ENCODE measurements at regions not wholly inside any gene's neighbourhood (a gene's known extent, or its start where the extent isn't known, plus 50 kb on each side); places are given as distances from the start of the nearest gene placed in this dataset.

DNA sequence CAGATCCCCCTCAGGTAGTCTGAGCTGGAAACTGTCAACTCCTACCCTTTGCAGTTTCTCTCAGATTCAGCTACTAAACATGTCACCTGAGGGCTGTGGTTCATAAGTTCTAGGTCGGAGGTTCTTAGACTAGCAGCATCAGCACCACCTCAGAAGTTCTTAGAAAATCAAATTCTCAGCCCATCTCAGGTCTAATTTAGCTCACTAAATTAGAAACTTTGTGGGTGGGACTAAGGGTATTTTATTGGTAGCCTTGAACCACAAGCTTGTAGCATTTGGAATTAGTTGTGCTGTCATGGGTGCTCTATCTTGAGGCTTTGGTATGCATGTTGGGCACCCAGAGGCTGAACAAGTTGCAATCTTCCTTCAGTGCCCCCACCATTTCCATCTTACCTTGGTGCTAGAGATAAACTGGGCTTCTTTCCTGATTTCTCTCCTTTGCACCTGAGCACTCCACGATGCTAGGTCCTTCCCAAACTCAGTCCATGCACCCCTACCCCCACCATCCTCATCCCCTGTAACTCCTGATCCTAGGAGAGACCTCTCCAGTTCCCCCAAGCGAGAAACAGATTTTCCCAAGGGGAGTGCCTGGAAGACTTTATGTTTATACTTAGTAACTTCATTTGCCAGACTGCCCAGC, 54.2 kb downstream of the S1PR1 start:
- DNase-seq: no peak

DNA sequence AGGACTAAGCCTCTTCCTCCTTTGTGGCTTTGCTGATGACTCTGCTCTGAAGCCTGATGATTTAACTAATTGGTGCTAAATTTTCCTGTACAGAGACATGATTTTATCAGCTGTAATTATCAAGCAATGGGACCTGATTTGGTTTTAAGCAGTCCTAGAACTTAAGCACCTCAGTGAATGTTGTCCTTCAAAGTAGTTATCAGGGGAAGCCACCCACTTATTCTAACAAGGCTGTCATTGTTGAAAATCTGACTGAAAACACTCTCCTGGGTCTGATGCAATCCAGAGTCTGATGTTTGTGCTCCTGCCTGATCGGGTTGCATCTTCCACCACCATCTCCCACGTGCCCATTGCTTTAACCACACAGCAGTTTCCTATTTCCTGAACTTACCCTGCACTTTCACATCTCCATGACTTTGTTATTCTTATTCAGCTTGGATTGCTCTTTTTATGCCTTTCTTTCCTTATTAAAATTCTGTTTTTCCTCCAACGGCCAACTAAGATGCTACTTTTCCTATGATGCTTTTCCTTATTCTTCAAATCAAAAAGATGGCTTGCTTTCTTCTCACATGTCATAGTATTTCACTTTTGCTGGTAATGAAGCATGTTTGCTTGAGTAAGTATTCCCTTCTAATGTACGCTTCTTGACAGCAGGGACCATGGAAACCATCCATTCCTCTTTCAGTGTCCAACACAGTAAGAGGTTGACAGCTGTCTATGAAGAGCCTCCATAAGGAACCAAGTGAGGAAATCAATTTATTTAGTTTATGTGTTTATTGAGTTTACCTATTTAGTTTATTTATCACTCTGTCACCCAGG, 55.0 kb downstream of the S1PR1 start:
- DNase-seq: peak in 1 of 56 donors; percentile 3

DNA sequence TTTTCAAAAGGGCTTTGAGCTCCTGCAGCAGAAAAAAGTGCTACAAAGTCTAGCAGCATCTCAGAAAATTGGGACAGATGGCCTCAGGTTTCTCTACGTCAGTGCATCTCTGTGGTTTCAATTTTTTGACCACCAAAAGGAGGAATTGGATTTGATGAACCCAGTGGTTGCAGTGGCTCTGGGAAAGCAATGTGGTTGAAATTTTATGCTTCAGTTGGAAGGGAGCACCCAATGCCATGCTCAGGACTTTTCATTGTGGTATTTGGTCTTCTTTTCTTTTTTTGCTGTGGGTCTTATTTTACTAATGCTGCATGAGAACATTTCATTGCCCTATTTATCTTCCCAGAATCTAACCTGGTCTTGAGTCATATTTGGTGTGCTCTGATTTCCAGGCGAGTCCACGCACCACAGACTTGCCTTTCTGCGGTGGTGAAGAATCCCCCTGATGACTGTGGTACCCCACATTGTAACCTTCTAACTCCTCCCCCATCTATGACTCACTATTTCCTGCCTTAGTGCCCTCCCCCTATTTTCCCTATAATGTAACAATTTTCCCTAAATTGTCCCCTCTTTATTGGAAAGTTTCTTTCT, 56.7 kb downstream of the S1PR1 start:
- no peak for DNase-seq

DNA sequence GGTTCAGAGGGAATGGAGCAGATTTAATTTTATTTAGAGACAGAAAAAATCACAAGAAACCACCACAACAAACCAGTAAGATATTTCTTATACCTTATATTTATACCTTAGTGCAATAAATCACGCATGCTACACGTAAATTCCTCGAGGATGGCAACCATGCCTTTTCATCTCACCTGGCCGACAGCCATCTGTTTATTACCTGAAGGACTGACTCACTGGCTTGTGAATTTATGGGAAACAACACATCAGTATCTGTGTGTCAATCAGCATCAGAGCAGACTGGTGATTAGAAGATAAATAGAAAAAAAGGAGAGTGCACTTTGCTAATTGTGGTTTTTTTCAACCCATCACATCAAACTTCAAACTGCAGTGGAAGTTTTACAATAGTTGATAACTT, 58.4 kb downstream of the S1PR1 start:
- DNase-seq: no peak

DNA sequence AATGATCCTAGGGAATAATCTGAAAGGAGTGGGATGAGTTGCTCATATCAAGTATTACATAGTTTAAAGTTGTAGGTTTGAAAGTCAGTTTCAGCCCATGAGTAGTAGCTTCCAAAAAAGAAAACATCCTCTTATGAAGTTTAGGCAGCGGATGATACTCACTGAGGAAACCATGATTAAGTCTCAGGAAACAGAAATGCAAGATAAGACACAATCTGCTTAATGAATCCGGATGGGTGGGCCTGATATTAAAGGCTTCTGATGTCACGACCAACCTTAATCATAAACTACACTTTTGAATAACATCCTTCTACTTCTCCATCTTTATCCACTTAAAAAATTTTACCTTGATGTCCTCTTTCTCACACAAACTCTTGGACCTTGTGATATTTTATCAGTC, 61.8 kb downstream of the S1PR1 start:
- DNase-seq: no peak

DNA sequence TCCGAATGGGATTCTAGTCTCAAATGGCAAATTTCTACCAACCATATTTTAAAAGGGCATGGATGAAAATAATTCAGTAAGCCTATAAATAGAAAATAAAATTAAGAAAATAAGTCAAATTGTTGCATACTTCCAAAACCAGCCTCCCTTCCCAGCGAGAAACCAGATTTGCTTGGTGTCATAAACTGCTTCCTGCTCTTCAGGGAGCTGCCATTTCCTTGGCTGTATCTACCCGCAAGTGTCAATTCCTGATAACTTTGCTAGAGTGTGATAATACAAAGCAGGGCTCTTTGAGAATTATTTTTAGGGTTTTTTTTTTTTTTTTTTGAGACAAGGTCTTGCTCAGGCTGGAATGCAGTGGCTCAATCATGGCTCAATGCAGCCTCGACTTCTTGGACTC, 62.3 kb downstream of the S1PR1 start:
- no peak for DNase-seq

DNA sequence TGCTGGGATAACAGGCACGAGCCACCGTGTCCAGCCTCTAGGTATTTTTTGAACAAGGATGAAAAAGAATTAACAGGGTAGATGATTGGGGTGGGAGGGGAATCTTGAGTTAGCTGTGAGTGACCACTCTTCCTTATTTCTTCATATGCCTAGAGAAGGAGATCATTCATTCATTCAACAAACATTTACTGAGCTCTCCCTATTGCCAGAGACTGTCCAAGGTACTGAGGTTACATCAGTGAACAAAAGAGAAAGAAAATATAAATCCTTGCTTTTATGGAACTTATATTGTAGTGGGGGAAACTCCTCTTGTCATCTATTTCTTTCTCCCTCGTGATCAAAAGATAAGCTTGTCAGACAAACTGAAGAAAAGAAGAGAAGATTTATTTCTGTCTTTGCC, 62.9 kb downstream of the S1PR1 start:
- no peak for DNase-seq

DNA sequence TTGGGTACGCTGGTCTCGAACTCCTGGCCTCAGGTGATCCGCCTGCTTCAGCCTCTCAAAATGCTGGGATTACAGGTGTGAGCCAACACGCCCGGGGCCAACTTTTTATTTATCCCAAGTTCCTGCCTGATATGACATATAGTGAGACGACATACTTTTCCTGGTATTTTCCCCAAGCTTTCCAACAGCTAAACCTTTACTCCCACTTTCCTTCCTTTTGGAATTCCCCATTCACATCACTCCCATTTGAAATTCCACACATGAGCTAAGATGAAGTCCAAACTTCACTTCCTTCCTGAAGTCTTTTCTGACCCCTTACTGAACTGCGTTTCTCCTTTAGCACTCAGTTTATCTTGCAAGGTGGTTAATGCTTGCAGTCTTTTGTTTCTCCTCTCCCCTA, 64.1 kb downstream of the S1PR1 start:
- no peak for DNase-seq

DNA sequence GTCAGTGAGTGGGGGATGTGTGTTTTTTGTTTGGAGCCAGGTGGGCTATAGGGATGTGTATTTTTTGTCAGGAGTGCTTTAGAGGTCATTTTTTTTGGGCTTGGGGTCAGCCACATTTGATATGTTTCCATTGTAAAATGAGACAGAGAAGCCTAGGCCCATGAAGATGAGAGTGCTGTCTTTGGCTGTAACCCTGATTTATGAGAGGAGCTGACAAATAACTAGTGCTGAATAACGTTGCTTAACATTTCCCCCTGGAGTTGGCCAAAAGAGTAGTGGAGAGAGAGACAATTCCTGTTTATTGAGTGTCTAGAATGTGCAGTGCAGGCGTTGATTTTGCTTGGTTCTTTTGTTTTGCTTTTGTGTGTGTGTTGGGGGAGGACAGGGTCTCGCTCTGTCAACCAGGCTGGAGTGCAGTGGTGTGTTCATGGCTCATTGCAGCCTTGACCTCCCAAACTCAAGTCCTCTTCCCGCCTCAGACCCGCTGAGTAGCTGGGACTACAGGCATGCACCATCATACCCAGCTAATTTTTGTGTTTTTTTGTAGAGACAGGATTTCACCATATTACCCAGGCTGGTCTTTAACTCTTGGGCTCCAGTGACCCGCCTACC, 64.7 kb downstream of the S1PR1 start:
- DNase-seq: no peak

DNA sequence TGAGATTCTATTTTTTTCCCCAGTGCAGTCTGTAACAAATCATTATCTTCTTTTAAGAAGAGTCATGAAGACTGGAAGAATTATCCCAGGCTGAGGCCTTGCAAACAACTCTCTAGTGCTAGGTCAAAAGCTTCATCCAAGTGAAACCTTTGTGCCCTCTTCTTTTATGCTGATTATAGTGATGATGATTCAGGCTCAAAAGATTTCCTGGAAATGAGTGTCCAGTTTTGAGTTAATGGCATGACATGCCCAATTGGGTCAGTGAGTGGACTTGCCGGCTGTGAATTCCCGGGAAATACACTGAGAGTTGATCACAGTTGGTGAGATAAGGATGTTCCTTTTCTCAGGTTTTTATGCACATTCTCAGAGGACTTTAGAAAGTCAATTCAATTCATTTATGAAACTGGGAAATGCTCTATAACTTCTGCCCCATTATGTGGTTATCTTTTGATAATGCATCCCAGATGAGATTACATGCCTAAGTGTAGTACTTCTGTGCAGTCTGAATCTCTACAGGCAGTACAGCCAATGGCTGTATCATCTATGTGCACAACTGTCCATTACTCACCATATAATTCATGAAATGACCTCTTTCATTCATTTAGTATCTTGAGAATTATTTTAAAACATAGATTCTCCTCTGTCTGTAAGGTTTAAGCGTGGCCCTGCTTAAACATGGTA, 66.2 kb downstream of the S1PR1 start:
- DNase-seq: no peak

DNA sequence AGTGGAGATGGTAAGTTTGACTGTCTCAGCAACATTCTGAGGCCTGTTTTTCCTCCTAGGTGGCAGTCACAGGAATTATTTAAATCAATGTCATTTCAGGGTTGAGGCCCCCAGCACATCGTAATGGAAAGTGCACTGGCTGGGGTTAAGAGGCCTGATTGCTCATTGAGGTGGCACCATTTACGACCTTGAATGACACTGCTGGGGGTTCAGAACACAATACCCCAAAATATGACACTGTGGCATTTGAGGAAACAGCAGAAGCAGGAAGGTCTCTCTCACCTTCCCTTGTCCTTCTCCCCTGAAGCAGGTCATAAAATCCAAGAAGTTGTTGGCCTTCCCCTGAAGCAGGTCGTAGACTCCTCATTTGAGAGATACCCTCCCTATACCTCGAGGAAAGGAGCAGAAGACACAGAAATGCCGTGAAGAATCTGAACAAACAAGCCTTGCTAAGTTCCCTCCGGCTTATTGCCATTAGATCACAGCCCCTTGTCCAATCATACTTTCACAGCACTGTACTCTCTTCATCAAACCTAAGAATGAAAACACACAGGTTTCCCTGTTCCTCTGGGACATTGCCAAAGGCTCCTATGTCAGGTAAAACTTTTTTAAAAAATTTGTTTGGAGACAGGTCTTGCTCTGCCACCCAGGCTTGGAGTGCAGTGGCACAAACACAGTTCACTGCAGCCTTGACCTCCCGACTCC, 71.3 kb downstream of the S1PR1 start:
- no peak for DNase-seq

DNA sequence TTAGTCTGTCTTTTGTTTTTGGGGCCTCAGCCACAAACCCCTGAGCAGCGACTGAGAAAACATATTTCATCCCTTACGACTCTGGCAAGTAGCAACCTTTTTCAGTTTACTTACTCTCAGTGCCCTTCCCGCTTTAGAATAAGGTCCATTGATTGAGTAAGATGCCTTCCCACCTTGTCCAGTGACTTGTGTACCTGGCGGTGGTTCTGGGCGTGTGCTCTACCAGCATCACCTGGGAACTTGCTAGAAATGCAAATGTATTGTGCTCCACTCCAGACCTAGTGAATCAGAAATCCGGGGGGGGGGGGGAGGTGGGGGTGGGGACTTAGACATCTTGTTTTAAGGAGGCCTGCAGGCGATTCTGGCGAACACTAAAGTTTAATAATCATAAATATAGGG, 72.1 kb downstream of the S1PR1 start:
- DNase-seq: no peak

DNA sequence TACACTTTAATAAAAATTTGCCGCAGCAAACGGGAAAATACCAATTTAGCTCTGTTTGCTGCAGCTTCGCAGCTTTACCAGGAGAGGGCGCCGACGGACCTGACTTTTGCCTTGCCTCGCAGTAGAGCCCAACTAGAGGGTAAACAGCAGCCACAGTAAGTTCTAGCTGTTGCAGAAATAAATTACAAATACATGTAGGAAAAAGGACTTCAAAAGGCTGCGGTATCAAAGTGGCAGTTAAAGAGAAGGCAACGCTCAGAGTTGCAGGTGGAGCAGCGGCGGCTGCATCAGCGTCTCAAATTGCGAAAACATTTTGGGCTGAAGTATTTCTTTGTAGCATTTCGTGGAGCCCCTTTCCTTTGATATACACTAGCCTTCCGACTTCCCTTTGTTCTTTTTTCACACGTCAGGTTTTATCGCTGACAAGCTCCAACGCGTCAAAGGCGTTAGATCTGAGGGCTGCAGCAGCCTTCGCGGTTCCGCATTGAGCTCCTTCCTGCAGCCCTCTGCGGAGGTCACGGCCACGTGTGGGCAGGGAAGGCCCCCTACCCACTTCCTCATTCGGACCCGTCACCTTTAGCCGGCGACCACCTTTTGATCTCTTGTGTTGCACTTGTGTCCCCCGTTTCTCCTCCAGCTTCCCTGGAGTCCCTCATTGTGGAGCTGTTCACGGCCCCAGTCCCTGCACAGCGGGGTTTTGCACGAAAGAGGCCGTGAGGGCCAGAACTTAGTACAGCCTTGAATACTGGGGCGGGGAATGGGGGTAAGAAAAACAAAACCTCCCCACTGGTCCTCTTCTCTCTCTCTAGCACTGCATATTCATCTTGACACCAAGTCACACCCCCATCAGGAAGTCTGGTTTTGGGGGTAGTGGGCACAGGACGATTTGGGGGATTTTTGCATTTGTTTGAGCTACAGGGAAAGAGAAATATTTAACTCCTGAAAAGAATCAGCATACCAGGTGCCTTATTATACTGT, 72.8 kb downstream of the S1PR1 start:
- peak in 38 of 56 donors; percentile 1 to 65 (median 20) for DNase-seq

DNA sequence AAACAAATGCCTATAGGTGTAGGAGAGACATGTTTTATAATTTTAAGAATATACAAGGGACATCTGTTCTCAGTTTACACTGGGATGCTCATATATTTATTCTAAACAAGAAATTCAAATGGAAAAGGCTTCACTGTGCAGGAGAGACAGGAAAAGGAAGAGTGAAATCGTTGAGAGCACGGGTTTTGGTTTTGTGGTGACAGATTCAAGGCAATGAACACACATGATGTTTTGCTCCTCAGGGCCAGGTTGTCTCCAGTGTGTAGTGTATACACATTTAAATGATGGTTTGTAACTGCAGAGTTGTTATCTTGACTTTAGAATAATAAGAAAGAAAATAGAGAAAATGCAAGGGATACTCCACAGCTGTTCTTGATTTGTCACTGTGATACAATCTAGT, 73.7 kb downstream of the S1PR1 start:
- DNase-seq: no peak

DNA sequence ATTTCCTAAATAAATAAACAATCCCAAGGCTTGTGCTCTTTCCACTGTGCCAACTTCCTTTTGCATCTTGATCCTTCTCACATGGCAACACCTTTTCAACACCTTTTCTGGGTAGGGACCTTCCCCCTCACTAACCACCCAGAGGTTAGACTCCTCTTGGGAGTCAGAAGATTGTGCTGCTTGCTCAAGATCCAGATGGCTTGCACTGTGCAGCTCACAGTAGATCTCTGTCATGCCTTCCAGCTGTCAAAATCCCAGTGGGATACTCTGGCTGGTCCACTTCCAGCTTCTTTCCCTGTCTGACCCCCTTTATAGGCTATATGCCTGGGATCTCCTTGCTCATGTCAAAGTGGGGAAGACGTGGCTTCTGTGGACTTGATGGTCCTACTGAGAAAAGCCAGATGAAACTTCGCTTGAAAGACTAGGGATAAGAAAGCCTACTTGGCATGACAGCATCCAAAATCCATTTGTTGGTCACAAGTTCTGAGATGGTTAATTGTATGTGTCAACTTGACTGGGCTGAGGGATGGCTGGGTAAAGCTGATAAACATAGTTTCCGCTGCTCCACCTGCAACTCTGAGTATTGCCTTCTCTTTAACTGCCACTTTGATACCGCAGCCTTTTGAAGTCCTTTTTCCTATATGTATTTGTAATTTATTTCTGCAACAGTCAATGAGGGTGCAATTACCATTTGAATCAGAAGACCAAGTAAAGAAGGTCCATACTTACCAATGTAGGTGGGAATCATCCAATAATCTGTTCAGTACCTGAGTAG, 74.5 kb downstream of the S1PR1 start:
- DNase-seq: no peak

DNA sequence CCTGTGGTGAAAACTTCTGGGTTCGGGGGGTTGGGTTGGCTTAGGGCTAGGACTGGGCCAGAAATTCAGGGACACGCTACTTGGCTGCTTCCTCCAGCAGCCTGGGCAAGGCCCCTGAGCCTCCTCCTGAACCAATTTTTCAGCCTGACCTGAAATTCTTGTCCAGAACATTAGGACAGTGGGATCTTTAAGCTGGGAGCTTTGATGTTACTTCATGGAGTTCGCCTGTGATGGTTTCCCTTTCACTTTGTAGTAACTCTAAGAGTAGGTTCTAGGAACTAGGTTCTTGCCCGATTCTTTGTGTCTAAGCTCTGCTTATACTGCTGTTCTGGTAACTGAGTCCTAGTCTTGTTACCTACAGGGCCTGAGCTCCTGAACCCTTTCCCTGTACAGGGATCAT, 75.3 kb downstream of the S1PR1 start:
- DNase-seq: no peak

DNA sequence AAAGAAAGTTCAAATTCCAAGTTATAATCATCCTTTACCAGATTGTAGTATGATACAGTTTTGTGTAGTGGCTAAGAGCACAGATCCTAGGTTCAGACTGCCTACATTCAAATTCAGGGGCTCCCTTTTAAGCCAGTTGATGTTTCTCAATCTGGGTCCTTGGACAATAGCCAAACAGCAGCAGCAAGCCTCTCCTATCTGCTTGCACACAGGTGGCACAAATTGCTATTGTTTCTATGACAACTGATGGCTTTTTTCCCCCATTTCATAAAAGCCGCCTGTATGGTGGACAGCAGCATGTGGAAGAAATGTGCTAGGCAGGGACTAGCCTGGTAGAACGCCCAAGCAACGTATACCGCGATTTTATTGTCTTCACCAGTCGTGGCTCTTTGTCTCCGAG, 76.5 kb downstream of the S1PR1 start:
- DNase-seq: no peak

DNA sequence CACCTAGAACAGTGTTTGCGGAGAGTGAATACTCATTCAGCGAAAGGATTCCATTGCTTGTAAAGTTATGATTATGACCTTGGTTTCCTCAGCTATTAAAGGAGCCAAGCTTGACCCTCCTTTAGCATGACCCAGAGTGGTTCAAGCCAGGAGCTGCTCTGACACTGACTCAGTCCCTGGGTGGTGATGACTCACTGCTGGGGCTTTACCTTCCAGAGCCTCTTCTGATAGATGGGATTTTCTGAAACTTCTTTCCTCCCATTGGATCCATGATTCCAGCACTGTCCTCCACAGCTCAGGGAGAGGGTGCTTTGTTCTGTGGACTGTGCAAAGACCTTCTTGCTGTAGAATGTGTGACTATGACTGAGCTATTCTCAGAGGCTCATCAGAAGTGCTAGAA, 77.4 kb downstream of the S1PR1 start:
- DNase-seq: no peak

DNA sequence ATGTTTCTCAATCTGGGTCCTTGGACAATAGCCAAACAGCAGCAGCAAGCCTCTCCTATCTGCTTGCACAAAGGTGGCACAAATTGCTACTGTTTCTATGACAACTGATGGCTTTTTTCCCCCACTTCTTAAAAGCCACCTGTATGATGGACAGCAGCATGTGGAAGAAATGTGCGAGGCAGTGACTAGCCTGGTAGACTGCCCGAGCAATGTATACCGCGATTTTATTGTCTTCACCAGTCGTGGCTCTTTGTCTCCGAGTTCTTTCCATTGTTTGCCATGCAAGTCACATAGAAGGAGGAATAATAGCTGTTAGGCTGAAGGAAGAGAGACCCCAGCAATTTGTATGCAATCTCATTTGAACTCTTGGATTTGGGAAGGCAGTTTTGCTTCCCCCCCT, 79.4 kb downstream of the S1PR1 start:
- no peak for DNase-seq
